Gastrocnemius medialis (tissue), 4 donors: ENCODE measurements at regions not wholly inside any gene's neighbourhood (a gene's known extent, or its start where the extent isn't known, plus 50 kb on each side); places are given as distances from the start of the nearest gene placed in this dataset.

Source experiments
- ATAC-seq, 2 donors: fragments of 150-250 bp; one replicate each; pipeline ENCODE4 v1.9.1; 2016
- DNase-seq, 2 donors: peaks; one replicate each; pipeline ENCODE4 v3.0.0-alpha.2; 2019
- H3K27ac ChIP-seq, 4 donors: fragments of 200-600 bp; sonication (generic); 1 replicate in 1 of 4; 2 replicates in 3 of 4; pipeline ENCODE4 v1.5.1; 2016 to 2018; ENCODE audit warnings: mild to moderate bottlenecking in 2 of 4, moderate library complexity in 1 of 4
- H3K27me3 ChIP-seq, 3 donors: fragments of 200-600 bp; sonication (generic) in 2 of 3; 1 replicate in 1 of 3; 2 replicates in 2 of 3; pipeline versions ENCODE4 v1.5.1 to v1.6.0; 2016 to 2019; ENCODE audit warnings: mild to moderate bottlenecking in 1 of 3, moderate library complexity in 1 of 3
- H3K36me3 ChIP-seq, 2 donors: fragments of 200-600 bp; sonication (generic) in 1 of 2; one replicate each; pipeline ENCODE4 v1.5.1; 2017 to 2018
- H3K4me1 ChIP-seq, 2 donors: fragments of 200-600 bp; sonication (generic) in 1 of 2; one replicate each; pipeline ENCODE4 v1.5.1; 2016 to 2017; ENCODE audit warnings: mild to moderate bottlenecking in 2 of 2
- H3K4me3 ChIP-seq, 4 donors: fragments of 200-600 bp; sonication (generic) in 3 of 4; 1 replicate in 1 of 4; 2 replicates in 3 of 4; pipeline ENCODE4 v1.5.1; 2016 to 2019; ENCODE audit warnings: mild to moderate bottlenecking in 2 of 4
- H3K9me3 ChIP-seq, 3 donors: fragments of 200-600 bp; sonication (generic) in 2 of 3; 1 replicate in 1 of 3; 2 replicates in 2 of 3; pipeline ENCODE4 v1.5.1; 2016 to 2019
- POLR2A ChIP-seq, 2 donors: fragments of 450-650 bp; IDR thresholded peaks; one replicate each; pipeline ENCODE4 v1.6.1; 2017; ENCODE audit warnings: antibody characterized with exemption in 2 of 2, mild to moderate bottlenecking in 2 of 2, moderate library complexity in 2 of 2
- in situ Hi-C, 4 donors: fragments of 200-750 bp; cut with MboI; loops; one replicate each; pipeline versions ENCODE4 v1.15.0 to v1.8.0; 2017; ENCODE audit warnings: low sequenced_read_pairs in 4 of 4
- intact Hi-C: fragments of 100-400 bp; cut with DNase I; formaldehyde crosslinking; loops from one replicate; pipeline ENCODE4 v1.15.1; 2023; ENCODE audit warnings: low total_unique reads
- TF ChIP-seq, protein P1 (sequence below), 5 experiments: fragments of 450-650 bp in 3 of 5; fragments of 200-600 bp in 2 of 5; sonication (generic) in 2 of 5; IDR thresholded peaks in 4 of 5; conservative IDR thresholded peaks in 1 of 5; 1 replicate in 4 of 5; 2 replicates in 1 of 5; pipeline ENCODE4 v1.5.1; 2016 to 2019; ENCODE audit warnings: antibody characterized with exemption in 5 of 5, mild to moderate bottlenecking in 3 of 5, moderate library complexity in 3 of 5

DNA sequence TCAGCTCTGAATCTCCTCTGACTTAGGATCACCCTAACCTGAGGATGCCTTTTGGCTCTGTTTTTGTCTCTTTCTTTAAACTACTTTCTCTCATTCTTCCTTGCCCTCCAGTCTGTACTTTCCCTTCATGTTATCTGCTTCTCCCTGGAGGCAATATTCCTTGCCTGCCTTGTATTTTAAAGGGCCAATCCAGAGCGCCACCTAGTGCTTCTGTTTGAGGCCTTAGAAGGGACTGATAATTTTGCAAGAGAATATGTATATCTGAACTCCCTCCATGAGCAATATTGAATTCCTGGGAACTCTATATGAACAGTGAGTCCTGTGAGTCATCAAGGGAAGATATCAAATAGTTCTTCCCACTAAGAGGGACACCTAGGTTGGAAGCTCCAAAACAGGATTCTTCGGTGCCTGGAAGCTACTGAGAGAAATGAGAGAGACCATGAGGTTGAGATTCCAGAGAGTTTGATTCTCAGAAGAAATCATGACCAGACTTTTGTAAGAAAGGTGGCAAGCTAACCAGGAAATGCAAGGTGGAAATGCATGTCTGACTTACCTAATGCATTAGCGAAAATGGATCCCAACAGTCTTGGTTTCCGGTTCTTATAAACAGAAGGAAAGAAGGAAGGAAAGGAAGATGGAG, 203.8 kb upstream of the CD96 start:
- Histone ChIP-seq H3K27ac (no peak overlapping the region), H3K9me3 (no peaks in the 10 kb centered on the region), H3K27me3 (no peaks in the 10 kb centered on the region), H3K36me3 (no peaks in the 10 kb centered on the region), H3K4me3 (no peak overlapping the region), H3K4me1 (no peaks in the 10 kb centered on the region)
- TF ChIP-seq, protein P1, sequence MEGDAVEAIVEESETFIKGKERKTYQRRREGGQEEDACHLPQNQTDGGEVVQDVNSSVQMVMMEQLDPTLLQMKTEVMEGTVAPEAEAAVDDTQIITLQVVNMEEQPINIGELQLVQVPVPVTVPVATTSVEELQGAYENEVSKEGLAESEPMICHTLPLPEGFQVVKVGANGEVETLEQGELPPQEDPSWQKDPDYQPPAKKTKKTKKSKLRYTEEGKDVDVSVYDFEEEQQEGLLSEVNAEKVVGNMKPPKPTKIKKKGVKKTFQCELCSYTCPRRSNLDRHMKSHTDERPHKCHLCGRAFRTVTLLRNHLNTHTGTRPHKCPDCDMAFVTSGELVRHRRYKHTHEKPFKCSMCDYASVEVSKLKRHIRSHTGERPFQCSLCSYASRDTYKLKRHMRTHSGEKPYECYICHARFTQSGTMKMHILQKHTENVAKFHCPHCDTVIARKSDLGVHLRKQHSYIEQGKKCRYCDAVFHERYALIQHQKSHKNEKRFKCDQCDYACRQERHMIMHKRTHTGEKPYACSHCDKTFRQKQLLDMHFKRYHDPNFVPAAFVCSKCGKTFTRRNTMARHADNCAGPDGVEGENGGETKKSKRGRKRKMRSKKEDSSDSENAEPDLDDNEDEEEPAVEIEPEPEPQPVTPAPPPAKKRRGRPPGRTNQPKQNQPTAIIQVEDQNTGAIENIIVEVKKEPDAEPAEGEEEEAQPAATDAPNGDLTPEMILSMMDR (IDR thresholded peaks at IDR 0.05 in 4 of 5, conservative IDR thresholded peaks at IDR 0.05 in 1 of 5): peak in 1 of 5 experiments; percentile 10
- no peak for TF ChIP-seq POLR2A (IDR thresholded peaks at IDR 0.05)
- in situ Hi-C loops (no loop called here), intact Hi-C loops (no loop called here)
- DNase-seq (no peak), ATAC-seq (no peak)

DNA sequence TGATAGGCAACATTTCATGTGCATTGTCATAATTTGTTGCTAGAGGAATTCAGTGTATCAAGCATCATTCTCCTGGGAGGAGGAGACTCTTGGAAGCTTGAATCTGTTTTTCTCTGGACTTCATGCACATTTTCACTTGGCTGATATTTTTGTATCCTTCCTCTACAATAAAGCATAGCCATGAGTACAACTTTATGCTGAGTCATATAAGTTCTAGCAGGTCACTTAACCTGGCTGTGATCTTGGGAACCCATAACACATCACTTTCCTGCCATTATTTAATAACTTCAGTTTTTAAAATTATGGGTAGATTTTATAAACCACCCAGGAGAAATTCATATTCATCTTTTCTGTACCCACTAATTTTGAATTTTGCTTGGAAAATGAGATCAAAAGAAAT, 203.0 kb upstream of the CD96 start:
- ATAC-seq: no peak
- no peaks in the 10 kb centered on the region for H3K9me3 ChIP-seq
- TF ChIP-seq, protein P1 (IDR thresholded peaks at IDR 0.05 in 4 of 5, conservative IDR thresholded peaks at IDR 0.05 in 1 of 5): no peak
- TF ChIP-seq POLR2A (IDR thresholded peaks at IDR 0.05): no peak
- H3K36me3 ChIP-seq: no peaks in the 10 kb centered on the region
- H3K27me3 ChIP-seq: no peaks in the 10 kb centered on the region
- intact Hi-C loops (no loop called here), in situ Hi-C loops (no loop called here)
- H3K27ac ChIP-seq: no peak overlapping the region
- no peaks in the 10 kb centered on the region for H3K4me1 ChIP-seq
- no peak for DNase-seq
- no peak overlapping the region for H3K4me3 ChIP-seq

- H3K27me3 ChIP-seq: no peaks in the 10 kb centered on the region
- no peak for ATAC-seq
These were observed 190.7 kb upstream of the CD96 start for GRCh38 chr3:111351334-111351733.

DNA sequence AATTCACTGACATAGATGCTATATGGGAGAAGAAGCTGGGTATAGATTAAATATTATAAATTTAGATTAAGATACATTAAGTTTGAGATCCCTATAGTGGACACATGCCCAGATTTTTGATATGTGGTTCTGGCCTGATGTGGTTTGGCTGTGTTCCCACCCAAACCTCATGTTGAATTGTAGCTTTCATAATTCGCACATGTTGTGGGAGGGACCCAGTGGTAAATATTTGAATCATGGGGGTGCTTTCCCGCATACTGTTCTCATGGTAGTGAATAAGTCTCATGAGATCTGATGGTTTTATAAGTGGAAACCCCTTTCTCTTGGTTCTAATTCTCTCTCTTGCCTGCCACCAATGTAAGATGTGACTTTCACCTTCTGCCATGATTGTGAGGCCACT, 189.4 kb upstream of the CD96 start:
- ATAC-seq (no peak), DNase-seq (no peak)
- Histone ChIP-seq H3K36me3 (no peaks in the 10 kb centered on the region), H3K4me3 (no peak overlapping the region), H3K4me1 (no peaks in the 10 kb centered on the region), H3K27me3 (no peaks in the 10 kb centered on the region), H3K27ac (no peak overlapping the region), H3K9me3 (no peaks in the 10 kb centered on the region)
- TF ChIP-seq, protein P1 (IDR thresholded peaks at IDR 0.05 in 4 of 5, conservative IDR thresholded peaks at IDR 0.05 in 1 of 5): no peak
- no peak for TF ChIP-seq POLR2A (IDR thresholded peaks at IDR 0.05)
- in situ Hi-C loops: no loop called here
- intact Hi-C loops: no loop called here

More at GRCh38 chr3:111351334-111351733, 190.7 kb upstream of the CD96 start:
- Histone ChIP-seq H3K9me3 (no peaks in the 10 kb centered on the region), H3K27ac (no peak overlapping the region), H3K4me3 (no peak overlapping the region), H3K36me3 (no peaks in the 10 kb centered on the region), H3K4me1 (no peaks in the 10 kb centered on the region)
- in situ Hi-C loops (no loop called here), intact Hi-C loops (no loop called here)
- no peak for TF ChIP-seq POLR2A (IDR thresholded peaks at IDR 0.05)
- TF ChIP-seq, protein P1 (IDR thresholded peaks at IDR 0.05 in 4 of 5, conservative IDR thresholded peaks at IDR 0.05 in 1 of 5): no peak
- no peak for DNase-seq
